ENCODE measurements at regions not wholly inside any gene's neighbourhood (a gene's known extent, or its start where the extent isn't known, plus 50 kb on each side); places are given as distances from the start of the nearest gene placed in this dataset.
"Not testable (repeated sequence)": the region's sequence is repeated elsewhere in the genome, so short reads cannot be mapped to it uniquely, and the experiment has no call there.

- DNase-seq, result not testable (repeated sequence)
Observed at GRCh38 chr11:49823188-49823587, 129.0 kb upstream of the OR4C13 start.

- DNase-seq, result not testable (repeated sequence)
Observed at GRCh38 chr11:49850541-49850940, 101.7 kb upstream of the OR4C13 start.

- DNase-seq, result no peak
Observed at GRCh38 chr11:49851511-49851910, 100.7 kb upstream of the OR4C13 start.

- no peak for DNase-seq
Observed at GRCh38 chr11:49851971-49852389, 100.2 kb upstream of the OR4C13 start.

- DNase-seq, result not testable (repeated sequence)
Observed at GRCh38 chr11:49888875-49889274, 63.3 kb upstream of the OR4C13 start.

- not testable (repeated sequence) for DNase-seq
Observed at GRCh38 chr11:49891910-49892671, 60.1 kb upstream of the OR4C13 start.

GRCh38 chr11:49893442-49893841 is 58.7 kb upstream of the OR4C13 start:
- not testable (repeated sequence) for DNase-seq
